H9 (cell line): ENCODE measurements at regions not wholly inside any gene's neighbourhood (a gene's known extent, or its start where the extent isn't known, plus 50 kb on each side); places are given as distances from the start of the nearest gene placed in this dataset.

Experiments used
- DNase-seq: peaks from one replicate; pipeline ENCODE4 v3.0.0-alpha.2; 2017
- H2AFZ ChIP-seq: one replicate; pipeline ENCODE4 v1.6.1; 2013; ENCODE audit warnings: mild to moderate bottlenecking, low read length, control low read depth, moderate library complexity
- H2AK5ac ChIP-seq: 2 replicates; pipeline ENCODE4 v1.6.1; 2013; ENCODE audit warnings: low read length, control low read depth, mixed read lengths; ENCODE audit not compliant: insufficient read length
- H2BK120ac ChIP-seq: one replicate; pipeline ENCODE4 v1.6.1; 2013; ENCODE audit warnings: low read depth, mild to moderate bottlenecking, low read length, control low read depth, inconsistent platforms; ENCODE audit not compliant: poor library complexity, severe bottlenecking
- H2BK12ac ChIP-seq: 2 replicates; pipeline ENCODE4 v1.6.1; 2013; ENCODE audit warnings: low read length, control low read depth, mixed read lengths, low read depth; ENCODE audit not compliant: insufficient read length
- H2BK15ac ChIP-seq: 2 replicates; pipeline ENCODE4 v1.6.1; 2013; ENCODE audit warnings: low read depth, low read length, control low read depth
- H2BK20ac ChIP-seq: one replicate; pipeline ENCODE4 v1.6.1; 2013; ENCODE audit warnings: low read depth, mild to moderate bottlenecking, low read length, control low read depth, inconsistent platforms; ENCODE audit not compliant: poor library complexity, severe bottlenecking
- H2BK5ac ChIP-seq: 2 replicates; pipeline ENCODE4 v1.6.1; 2013; ENCODE audit warnings: low read length, control low read depth, mixed read lengths; ENCODE audit not compliant: insufficient read length
- H3K14ac ChIP-seq: 2 replicates; pipeline ENCODE4 v1.6.1; 2013; ENCODE audit warnings: low read length, control low read depth; ENCODE audit not compliant: insufficient read depth
- H3K18ac ChIP-seq: 2 replicates; pipeline ENCODE4 v1.6.1; 2013; ENCODE audit warnings: low read depth, mild to moderate bottlenecking, mixed read lengths, low read length, control low read depth; ENCODE audit not compliant: insufficient read length
- H3K23ac ChIP-seq: 2 replicates; pipeline ENCODE4 v1.6.1; 2013; ENCODE audit warnings: low read length, control low read depth, mixed read lengths, low read depth; ENCODE audit not compliant: insufficient read length
- H3K23me2 ChIP-seq: 2 replicates; pipeline ENCODE4 v1.6.1; 2013; ENCODE audit warnings: low read depth, mild to moderate bottlenecking, mixed read lengths, low read length, control low read depth; ENCODE audit not compliant: insufficient read length, poor library complexity, severe bottlenecking
- H3K27ac ChIP-seq: 2 replicates; pipeline ENCODE4 v1.5.1; 2013; ENCODE audit warnings: low read length, control low read depth, mixed read lengths, low read depth; ENCODE audit not compliant: insufficient read length
- H3K27me3 ChIP-seq: 2 replicates; pipeline ENCODE4 v1.6.1; 2013; ENCODE audit warnings: low read length, control low read depth, inconsistent platforms; ENCODE audit not compliant: insufficient read depth
- H3K4ac ChIP-seq: 2 replicates; pipeline ENCODE4 v1.6.1; 2013; ENCODE audit warnings: low read depth, mild to moderate bottlenecking, control low read depth, inconsistent platforms, low read length, moderate library complexity
- H3K4me1 ChIP-seq: 2 replicates; pipeline ENCODE4 v1.6.1; 2013; ENCODE audit warnings: low read length, control low read depth, inconsistent platforms; ENCODE audit not compliant: insufficient read depth
- H3K4me2 ChIP-seq: 2 replicates; pipeline ENCODE4 v1.6.1; 2013; ENCODE audit warnings: low read length, control low read depth, mixed read lengths; ENCODE audit not compliant: insufficient read length, insufficient read depth
- H3K56ac ChIP-seq: 2 replicates; pipeline ENCODE4 v1.6.1; 2013; ENCODE audit warnings: low read depth, mild to moderate bottlenecking, mixed read lengths, low read length, control low read depth; ENCODE audit not compliant: insufficient read length
- H3K79me1 ChIP-seq: 2 replicates; pipeline ENCODE4 v1.6.1; 2013; ENCODE audit warnings: low read depth, mild to moderate bottlenecking, moderate library complexity, low read length, control low read depth, inconsistent platforms; ENCODE audit not compliant: insufficient read depth, poor library complexity, severe bottlenecking
- H3K79me2 ChIP-seq: 2 replicates; pipeline ENCODE4 v1.6.1; 2013; ENCODE audit warnings: low read length, control low read depth, inconsistent platforms; ENCODE audit not compliant: insufficient read depth
- H3K9ac ChIP-seq: 2 replicates; pipeline ENCODE4 v1.6.1; 2013; ENCODE audit warnings: low read length, control low read depth, mixed read lengths; ENCODE audit not compliant: insufficient read length; ENCODE audit errors: extremely low read depth
- H3K9me3 ChIP-seq: one replicate; pipeline ENCODE4 v1.6.1; 2013; ENCODE audit warnings: low read depth, low read length, inconsistent platforms; ENCODE audit not compliant: control insufficient read depth
- H3T11ph ChIP-seq: one replicate; pipeline ENCODE4 v1.6.1; 2013; ENCODE audit warnings: mild to moderate bottlenecking, low read length, control low read depth, inconsistent platforms
- H4K20me1 ChIP-seq: one replicate; pipeline ENCODE4 v1.6.1; 2013; ENCODE audit not compliant: control insufficient read depth, insufficient read length, insufficient read depth
- H4K5ac ChIP-seq: 2 replicates; pipeline ENCODE4 v1.6.1; 2013; ENCODE audit warnings: low read depth, mild to moderate bottlenecking, mixed read lengths, low read length, control low read depth; ENCODE audit not compliant: insufficient read length
- H4K8ac ChIP-seq: replicated peaks from 2 replicates; pipeline ENCODE4 v1.6.1; 2013; ENCODE audit warnings: low read length, control low read depth, mixed read lengths, low read depth; ENCODE audit not compliant: insufficient read length
- H4K91ac ChIP-seq: 2 replicates; pipeline ENCODE4 v1.6.1; 2013; ENCODE audit warnings: low read depth, mild to moderate bottlenecking, moderate library complexity, mixed read lengths, low read length, control low read depth; ENCODE audit not compliant: insufficient read length
- H3K27ac Mint-ChIP-seq, 3 experiments: 2 replicates in 2 of 3; 3 replicates in 1 of 3; pipeline ENCODE4 v1.8.0; 2020 to 2021; ENCODE audit warnings: mixed read lengths in 3 of 3, mild to moderate bottlenecking in 1 of 3, moderate library complexity in 1 of 3
- H3K27me3 Mint-ChIP-seq: 2 replicates; pipeline ENCODE4 v1.8.0; 2021; ENCODE audit warnings: low read depth, mild to moderate bottlenecking, moderate library complexity, mixed read lengths
- H3K36me3 Mint-ChIP-seq, 3 experiments: 2 replicates in 2 of 3; 3 replicates in 1 of 3; pipeline ENCODE4 v1.8.0; 2020 to 2021; ENCODE audit warnings: low read depth in 3 of 3, mixed read lengths in 3 of 3; ENCODE audit not compliant: insufficient read depth in 1 of 3
- H3K4me1 Mint-ChIP-seq, 2 experiments: 2 replicates each; pipeline ENCODE4 v1.8.0; 2020; ENCODE audit warnings: mixed read lengths in 2 of 2
- H3K4me3 Mint-ChIP-seq, 2 experiments: 2 replicates in 1 of 2; 3 replicates in 1 of 2; pipeline ENCODE4 v1.8.0; 2020 to 2021; ENCODE audit warnings: mild to moderate bottlenecking in 2 of 2, mixed read lengths in 2 of 2, moderate library complexity in 1 of 2
- H3K9me3 Mint-ChIP-seq, 2 experiments: 2 replicates in 1 of 2; 3 replicates in 1 of 2; pipeline ENCODE4 v1.8.0; 2020; ENCODE audit warnings: mild to moderate bottlenecking in 2 of 2, mixed read lengths in 2 of 2, moderate library complexity in 1 of 2
- CTCF ChIP-seq: fragments of 200-600 bp; sonication (generic); conservative IDR thresholded peaks from 3 replicates; pipeline ENCODE4 v1.8.0; 2021; ENCODE audit warnings: antibody characterized with exemption, mild to moderate bottlenecking
- WGBS: extraction: QIAGEN DNeasy Blood & Tissue Kit; methylation state at CpG from one replicate; pipeline ENCODE4 v1.1.7; 2013; ENCODE audit warnings: missing lambda C conversion rate, low lambda C conversion rate, mixed read lengths; ENCODE audit not compliant: insufficient read length; ENCODE audit errors: extremely low coverage; 5-methylcytosine and 5-hydroxymethylcytosine counted together

- Histone ChIP-seq H2BK12ac (no peak overlapping the region), H4K20me1 (no peaks in the 10 kb centered on the region), H2BK20ac (no peak overlapping the region), H3K9ac (no peak overlapping the region), H2AK5ac (no peak overlapping the region), H3K9me3 (no peaks in the 10 kb centered on the region), H4K8ac (no peak overlapping the region), H4K91ac (no peak overlapping the region), H2BK120ac (no peak overlapping the region), H3K23ac (no peak overlapping the region), H3K4ac (no peak overlapping the region), H2AFZ (no peak overlapping the region), H3K79me2 (no peaks in the 10 kb centered on the region), H3K27ac (no peak overlapping the region), H2BK15ac (no peak overlapping the region), H3K18ac (no peak overlapping the region), H3K56ac (no peak overlapping the region), H3T11ph (no peak overlapping the region), H3K79me1 (no peaks in the 10 kb centered on the region), H3K23me2 (no peaks in the 10 kb centered on the region), H3K4me2 (no peak overlapping the region), H3K4me1 (0 out of 2 replicates have a peak, but pooled peaks cover 2% of the 10 kb centered on the region), H3K27me3 (no peaks in the 10 kb centered on the region), H2BK5ac (no peak overlapping the region), H3K14ac (no peak overlapping the region), H4K5ac (no peak overlapping the region)
- Mint-ChIP-seq H3K9me3 (no peaks in the 10 kb centered on the region), H3K4me1 (peaks cover 7 to 8% of the 10 kb centered on the region in 2 experiments), H3K4me3 (no peak overlapping the region), H3K36me3 (no peaks in the 10 kb centered on the region), H3K27ac (no peak overlapping the region), H3K27me3 (peaks cover 8% of the 10 kb centered on the region)
- TF ChIP-seq CTCF = no peak
- no peak for DNase-seq
- WGBS = no CpG with 5 or more reads among the region's 8 CpGs
These were observed 54.3 kb upstream of the BACH2 start for GRCh38 chr6:90350689-90351554.
